ENCODE measurements at regions not wholly inside any gene's neighbourhood (a gene's known extent, or its start where the extent isn't known, plus 50 kb on each side); places are given as distances from the start of the nearest gene placed in this dataset.
"Not testable (repeated sequence)": the region's sequence is repeated elsewhere in the genome, so short reads cannot be mapped to it uniquely, and the experiment has no call there.

- no peak overlapping the region for H3K4me3 Mint-ChIP-seq
- H3K4me1 Mint-ChIP-seq: no peaks in the 10 kb centered on the region
- POLR2A ChIA-PET: no interaction called here
- CTCF ChIA-PET: no interaction called here
- DNase-seq: no peak
- no peaks in the 10 kb centered on the region for H3K27me3 Mint-ChIP-seq
- peaks cover 7% of the 10 kb centered on the region for H3K9me3 Mint-ChIP-seq
- H3K27ac Mint-ChIP-seq: no peak overlapping the region
- no peaks in the 10 kb centered on the region for H3K36me3 Mint-ChIP-seq (ENCODE audit: low read depth)
Measured at GRCh38 chr14:25699981-25700380, 650.0 kb upstream of the STXBP6 start.

DNA sequence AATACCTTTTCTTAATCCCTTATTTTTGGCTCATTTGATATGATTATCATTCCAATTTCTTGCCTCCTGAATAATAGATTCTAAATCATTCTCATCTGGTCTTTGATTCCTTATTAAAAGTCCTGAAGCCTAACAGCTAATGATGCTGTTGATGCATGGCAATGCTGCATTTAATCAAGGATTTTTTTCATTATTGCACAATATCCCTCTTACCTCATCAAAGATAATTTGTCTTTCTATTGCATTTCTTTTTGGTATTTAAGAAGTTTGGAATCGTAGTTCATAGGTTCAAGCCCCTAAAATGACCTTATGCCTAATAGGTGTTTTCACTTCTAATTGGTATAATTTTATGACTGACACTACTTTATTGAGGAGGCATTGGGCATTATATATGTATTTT is 648.2 kb upstream of the STXBP6 start:
- no peaks in the 10 kb centered on the region for H3K4me1 Mint-ChIP-seq
- H3K27ac Mint-ChIP-seq: no peak overlapping the region
- H3K36me3 Mint-ChIP-seq (ENCODE audit: low read depth): no peaks in the 10 kb centered on the region
- ChIA-PET POLR2A (no interaction called here), CTCF (no interaction called here)
- DNase-seq: no peak
- H3K4me3 Mint-ChIP-seq: no peak overlapping the region
- H3K27me3 Mint-ChIP-seq: no peaks in the 10 kb centered on the region
- H3K9me3 Mint-ChIP-seq: peaks cover 3% of the 10 kb centered on the region

- Mint-ChIP-seq H3K9me3 (peaks cover 4% of the 10 kb centered on the region), H3K27ac (no peak overlapping the region), H3K4me3 (no peak overlapping the region), H3K27me3 (no peaks in the 10 kb centered on the region), H3K36me3 (ENCODE audit: low read depth) (no peaks in the 10 kb centered on the region), H3K4me1 (no peaks in the 10 kb centered on the region)
- POLR2A ChIA-PET: no interaction called here
- no peak for DNase-seq
- CTCF ChIA-PET: no interaction called here
Measured at GRCh38 chr14:25696176-25696575, 646.2 kb upstream of the STXBP6 start.

DNA sequence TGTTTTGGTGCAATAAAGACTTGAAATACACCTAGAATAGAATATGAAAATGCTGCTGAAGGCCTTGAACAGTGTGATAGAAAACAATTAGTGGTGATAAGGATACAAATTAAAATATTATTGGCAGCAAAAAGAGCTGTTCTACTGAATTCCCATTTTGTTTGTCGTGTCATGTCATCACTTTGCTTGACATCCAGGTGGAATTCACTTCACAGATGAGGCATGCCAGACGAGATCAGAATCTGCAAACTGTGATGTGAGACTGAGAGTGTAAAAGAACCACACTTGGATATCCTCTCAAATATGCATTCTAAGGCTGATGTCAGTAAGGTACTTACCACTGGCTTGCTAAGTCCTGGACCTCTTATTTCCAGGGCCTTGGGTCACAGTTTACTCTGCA is 635.1 kb upstream of the STXBP6 start:
- Mint-ChIP-seq H3K9me3 (peaks cover 3% of the 10 kb centered on the region), H3K4me3 (no peak overlapping the region), H3K4me1 (no peaks in the 10 kb centered on the region), H3K36me3 (ENCODE audit: low read depth) (no peaks in the 10 kb centered on the region), H3K27ac (no peak overlapping the region), H3K27me3 (no peaks in the 10 kb centered on the region)
- POLR2A ChIA-PET: no interaction called here
- DNase-seq: no peak
- CTCF ChIA-PET: no interaction called here

GRCh38 chr14:25680934-25681333 is 631.0 kb upstream of the STXBP6 start:
- H3K27me3 Mint-ChIP-seq: no peaks in the 10 kb centered on the region
- H3K4me3 Mint-ChIP-seq: no peak overlapping the region
- H3K9me3 Mint-ChIP-seq: peaks cover 10% of the 10 kb centered on the region
- no peaks in the 10 kb centered on the region for H3K4me1 Mint-ChIP-seq
- H3K27ac Mint-ChIP-seq: no peak overlapping the region
- ChIA-PET CTCF (no interaction called here), POLR2A (no interaction called here)
- no peaks in the 10 kb centered on the region for H3K36me3 Mint-ChIP-seq (ENCODE audit: low read depth)
- DNase-seq: no peak

- H3K27me3 Mint-ChIP-seq; H3K36me3 Mint-ChIP-seq (ENCODE audit: low read depth); H3K4me1 Mint-ChIP-seq; H3K4me3 Mint-ChIP-seq; POLR2A ChIA-PET; DNase-seq; H3K27ac Mint-ChIP-seq: not testable (repeated sequence)
- peaks cover 10% of the 10 kb centered on the region for H3K9me3 Mint-ChIP-seq
- CTCF ChIA-PET: interaction anchor here (0.6 kb wide), 1 partner anchor 26 kb away, joined by 9 read pairs; no protein-coding TSS in a partner anchor
Measured at GRCh38 chr14:25680511-25680910, 630.6 kb upstream of the STXBP6 start.

GRCh38 chr14:25677111-25677510 is 627.2 kb upstream of the STXBP6 start:
- Mint-ChIP-seq H3K4me3 (no peak overlapping the region), H3K36me3 (ENCODE audit: low read depth) (no peaks in the 10 kb centered on the region), H3K4me1 (no peaks in the 10 kb centered on the region), H3K9me3 (peaks cover 10% of the 10 kb centered on the region), H3K27me3 (no peaks in the 10 kb centered on the region), H3K27ac (no peak overlapping the region)
- ChIA-PET POLR2A (no interaction called here), CTCF (no interaction called here)
- no peak for DNase-seq

GRCh38 chr14:25667387-25667786 is 617.4 kb upstream of the STXBP6 start:
- Mint-ChIP-seq H3K4me3 (no peak overlapping the region), H3K36me3 (ENCODE audit: low read depth) (no peaks in the 10 kb centered on the region), H3K27ac (no peak overlapping the region), H3K4me1 (no peaks in the 10 kb centered on the region), H3K9me3 (peaks cover 4% of the 10 kb centered on the region), H3K27me3 (no peaks in the 10 kb centered on the region)
- no peak for DNase-seq
- ChIA-PET CTCF (no interaction called here), POLR2A (no interaction called here)

DNA sequence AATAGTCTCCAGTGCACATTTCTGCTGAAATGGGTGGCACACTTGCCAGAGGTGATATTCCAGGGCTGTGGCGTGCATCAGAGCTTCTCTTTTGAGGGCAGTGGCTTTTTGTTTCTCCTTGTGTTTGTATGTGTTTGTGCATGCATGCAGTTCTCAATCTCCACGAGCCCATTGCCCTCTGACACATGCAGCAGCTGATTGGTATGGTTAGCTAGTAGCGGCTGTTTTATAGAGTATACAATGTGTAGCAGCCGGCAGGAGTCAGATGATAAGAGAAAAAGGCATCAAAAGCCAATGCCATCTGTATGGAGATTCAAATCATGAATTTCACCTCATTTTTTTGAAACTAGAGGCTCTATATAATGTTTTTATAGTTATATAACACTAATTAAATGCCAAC is 616.9 kb upstream of the STXBP6 start:
- H3K36me3 Mint-ChIP-seq (ENCODE audit: low read depth): no peaks in the 10 kb centered on the region
- no peaks in the 10 kb centered on the region for H3K27me3 Mint-ChIP-seq
- no peak overlapping the region for H3K27ac Mint-ChIP-seq
- no peaks in the 10 kb centered on the region for H3K4me1 Mint-ChIP-seq
- no peak for DNase-seq
- POLR2A ChIA-PET: no interaction called here
- H3K9me3 Mint-ChIP-seq: peaks cover 4% of the 10 kb centered on the region
- H3K4me3 Mint-ChIP-seq: no peak overlapping the region
- CTCF ChIA-PET: no interaction called here

DNA sequence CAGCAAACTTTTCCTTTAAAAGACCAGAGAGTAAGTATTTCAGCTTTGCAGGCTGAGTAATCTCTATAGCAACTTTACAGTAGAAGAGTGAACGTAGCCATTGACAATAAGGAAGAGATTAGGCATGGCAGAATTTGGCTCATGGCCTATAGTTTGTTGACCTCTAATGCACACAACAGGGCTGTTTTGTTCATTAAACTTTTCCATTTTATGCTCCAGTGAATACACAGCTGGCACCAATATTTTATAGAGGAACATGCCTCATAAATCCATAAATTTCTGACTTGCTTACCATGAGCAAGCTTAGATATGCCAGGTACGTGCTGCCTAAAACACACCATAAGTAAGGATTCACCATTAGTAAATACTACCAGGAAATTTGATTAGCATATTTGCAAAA is 609.0 kb upstream of the STXBP6 start:
- no peaks in the 10 kb centered on the region for H3K36me3 Mint-ChIP-seq (ENCODE audit: low read depth)
- H3K9me3 Mint-ChIP-seq: no peaks in the 10 kb centered on the region
- no peaks in the 10 kb centered on the region for H3K4me1 Mint-ChIP-seq
- POLR2A ChIA-PET: no interaction called here
- H3K27me3 Mint-ChIP-seq: no peaks in the 10 kb centered on the region
- no peak overlapping the region for H3K27ac Mint-ChIP-seq
- CTCF ChIA-PET: no interaction called here
- no peak overlapping the region for H3K4me3 Mint-ChIP-seq
- DNase-seq: no peak

DNA sequence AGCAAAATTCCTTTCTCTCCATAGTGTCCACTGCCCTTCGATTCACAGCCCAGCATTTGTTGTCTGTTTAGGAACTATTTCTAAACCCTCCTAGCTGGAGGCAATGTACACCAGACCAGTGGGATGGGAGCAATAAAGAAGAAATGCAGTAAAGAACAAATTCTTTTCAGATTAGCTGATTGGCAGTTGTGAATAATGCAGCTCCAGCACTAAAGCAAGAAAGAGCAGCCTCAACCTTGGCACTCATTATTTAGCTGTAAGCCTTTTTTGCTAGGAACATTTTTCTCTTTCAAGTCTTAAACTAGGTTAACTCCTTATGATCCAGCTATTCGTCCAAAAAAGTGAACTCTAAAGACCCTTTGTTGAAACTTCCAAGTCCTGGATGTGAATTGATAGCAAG is 580.5 kb upstream of the STXBP6 start:
- no peak for DNase-seq
- H3K27me3 Mint-ChIP-seq: no peaks in the 10 kb centered on the region
- H3K9me3 Mint-ChIP-seq: no peaks in the 10 kb centered on the region
- H3K4me1 Mint-ChIP-seq: no peaks in the 10 kb centered on the region
- no peaks in the 10 kb centered on the region for H3K36me3 Mint-ChIP-seq (ENCODE audit: low read depth)
- H3K4me3 Mint-ChIP-seq: no peak overlapping the region
- POLR2A ChIA-PET: no interaction called here
- H3K27ac Mint-ChIP-seq: no peak overlapping the region
- CTCF ChIA-PET: no interaction called here

GRCh38 chr14:25628978-25629377 is 579.0 kb upstream of the STXBP6 start:
- Mint-ChIP-seq H3K4me1 (no peaks in the 10 kb centered on the region), H3K9me3 (no peaks in the 10 kb centered on the region), H3K27ac (no peak overlapping the region), H3K4me3 (no peak overlapping the region), H3K36me3 (ENCODE audit: low read depth) (no peaks in the 10 kb centered on the region), H3K27me3 (no peaks in the 10 kb centered on the region)
- POLR2A ChIA-PET: no interaction called here
- no peak for DNase-seq
- CTCF ChIA-PET: no interaction called here

DNA sequence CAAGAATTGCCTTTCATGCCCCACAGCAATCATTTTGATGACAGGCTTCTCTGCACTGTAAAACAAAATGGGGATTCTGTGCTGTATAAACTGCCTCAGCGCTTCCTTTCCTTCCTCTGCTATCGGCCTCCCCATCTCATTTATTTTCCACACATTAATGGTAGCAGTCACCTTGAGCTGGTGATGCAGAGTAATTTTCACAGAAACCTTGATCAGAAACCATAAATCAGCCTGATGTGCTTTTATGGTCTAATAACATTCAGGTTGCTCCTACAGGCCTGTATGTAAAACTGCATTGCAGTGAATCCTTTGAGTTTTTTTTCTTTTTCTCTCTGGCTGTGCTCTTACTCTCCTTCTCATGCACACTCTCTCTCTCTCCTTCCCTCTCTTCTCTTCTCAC is 578.4 kb upstream of the STXBP6 start:
- no peak overlapping the region for H3K27ac Mint-ChIP-seq
- H3K27me3 Mint-ChIP-seq: no peaks in the 10 kb centered on the region
- ChIA-PET POLR2A (no interaction called here), CTCF (interaction anchor here (0.6 kb wide), 1 partner anchor 395 kb away, joined by 3 read pairs; no protein-coding TSS in a partner anchor)
- no peak for DNase-seq
- no peak overlapping the region for H3K4me3 Mint-ChIP-seq
- no peaks in the 10 kb centered on the region for H3K9me3 Mint-ChIP-seq
- H3K4me1 Mint-ChIP-seq: no peaks in the 10 kb centered on the region
- H3K36me3 Mint-ChIP-seq (ENCODE audit: low read depth): no peaks in the 10 kb centered on the region

DNA sequence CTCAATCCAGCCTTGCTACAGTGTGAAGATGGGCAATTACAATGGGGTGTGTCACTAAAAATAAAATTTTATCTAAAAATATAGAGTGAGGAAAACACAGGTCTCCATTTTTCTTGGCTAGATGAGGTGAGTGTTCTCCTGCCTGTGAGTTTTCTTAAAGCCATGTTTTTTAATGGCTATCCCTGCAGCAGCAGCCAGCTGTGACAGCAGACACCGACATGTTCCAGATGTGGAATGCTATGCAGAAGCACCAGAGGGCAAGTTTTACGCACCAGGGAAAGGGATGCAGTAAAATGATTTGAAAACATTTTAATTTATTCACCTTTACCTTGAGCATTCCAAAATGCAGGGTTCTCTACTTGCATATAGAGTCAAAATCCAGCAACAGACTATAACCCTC is 577.0 kb upstream of the STXBP6 start:
- H3K4me3 Mint-ChIP-seq: no peak overlapping the region
- no peak overlapping the region for H3K27ac Mint-ChIP-seq
- no peak for DNase-seq
- H3K27me3 Mint-ChIP-seq: no peaks in the 10 kb centered on the region
- H3K4me1 Mint-ChIP-seq: no peaks in the 10 kb centered on the region
- POLR2A ChIA-PET: no interaction called here
- H3K9me3 Mint-ChIP-seq: no peaks in the 10 kb centered on the region
- H3K36me3 Mint-ChIP-seq (ENCODE audit: low read depth): no peaks in the 10 kb centered on the region
- CTCF ChIA-PET: no interaction called here

- POLR2A ChIA-PET: no interaction called here
Measured at GRCh38 chr14:25622763-25623162, 572.8 kb upstream of the STXBP6 start.

More at GRCh38 chr14:25622763-25623162, 572.8 kb upstream of the STXBP6 start:
- no peaks in the 10 kb centered on the region for H3K36me3 Mint-ChIP-seq (ENCODE audit: low read depth)
- CTCF ChIA-PET: no interaction called here
- no peak for DNase-seq
- H3K4me1 Mint-ChIP-seq: no peaks in the 10 kb centered on the region
- H3K27ac Mint-ChIP-seq: no peak overlapping the region
- H3K4me3 Mint-ChIP-seq: no peak overlapping the region
- H3K9me3 Mint-ChIP-seq: peaks cover 7% of the 10 kb centered on the region
- H3K27me3 Mint-ChIP-seq: no peaks in the 10 kb centered on the region
